CD4-positive, alpha-beta T cell treated with Interleukin-10 for 1 hour (primary cell): ENCODE measurements at regions not wholly inside any gene's neighbourhood (a gene's known extent, or its start where the extent isn't known, plus 50 kb on each side); places are given as distances from the start of the nearest gene placed in this dataset.

Experiments
- DNase-seq: peaks from one replicate; pipeline ENCODE4 v3.0.0-alpha.2; 2020

GRCh38 chr6:87798393-87799278 lies 96.6 kb upstream of the AKIRIN2 start:
- no peak for DNase-seq

DNA sequence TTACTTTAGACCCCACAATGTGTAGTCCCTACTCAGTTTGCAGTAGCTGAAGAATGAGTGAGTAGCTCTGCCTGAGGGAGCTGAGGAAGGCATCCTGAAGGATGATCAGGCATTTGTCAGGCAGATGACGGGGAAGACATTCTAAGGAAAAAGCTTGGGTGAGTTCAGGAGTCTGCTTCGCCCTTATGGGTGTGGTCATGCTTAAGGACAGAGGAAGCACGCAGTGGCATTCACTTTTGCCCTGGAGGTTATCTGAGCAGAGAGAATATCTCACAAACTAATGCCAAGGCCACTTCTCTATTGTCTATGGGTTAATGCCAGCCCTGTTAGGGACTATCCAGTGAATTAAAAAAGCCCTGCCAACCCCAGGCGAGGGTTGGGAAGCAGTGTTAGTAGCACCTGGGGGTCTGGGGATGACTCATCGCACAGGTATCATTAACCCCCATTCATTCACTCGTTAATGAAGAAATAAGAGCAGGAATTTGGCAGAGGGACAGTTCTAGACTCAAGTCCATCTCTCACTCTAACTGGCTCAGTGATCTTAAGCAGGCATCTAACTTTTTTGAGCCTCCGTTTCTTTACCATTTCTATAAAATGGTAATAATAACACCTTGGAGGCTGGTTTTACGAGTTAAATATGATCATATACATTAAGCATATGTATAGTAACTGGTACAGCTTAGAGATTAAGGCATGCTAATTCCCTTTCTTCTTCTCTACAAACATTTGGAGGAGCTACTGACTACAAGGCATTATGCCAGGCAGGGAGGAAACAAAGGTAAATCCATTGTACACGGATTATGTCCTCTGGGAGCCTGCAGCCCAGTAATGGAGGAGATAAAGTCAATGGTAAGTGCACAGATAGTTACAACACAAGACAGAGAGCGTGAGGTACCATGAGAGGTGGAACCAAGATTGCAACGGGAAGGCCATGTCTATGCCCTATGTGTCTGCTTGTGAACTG lies 93.2 kb upstream of the AKIRIN2 start:
- DNase-seq: no peak

GRCh38 chr6:87793315-87793714 lies 91.3 kb upstream of the AKIRIN2 start:
- DNase-seq: no peak

- DNase-seq: no peak
These were observed 89.9 kb upstream of the AKIRIN2 start for GRCh38 chr6:87791982-87792381.

DNA sequence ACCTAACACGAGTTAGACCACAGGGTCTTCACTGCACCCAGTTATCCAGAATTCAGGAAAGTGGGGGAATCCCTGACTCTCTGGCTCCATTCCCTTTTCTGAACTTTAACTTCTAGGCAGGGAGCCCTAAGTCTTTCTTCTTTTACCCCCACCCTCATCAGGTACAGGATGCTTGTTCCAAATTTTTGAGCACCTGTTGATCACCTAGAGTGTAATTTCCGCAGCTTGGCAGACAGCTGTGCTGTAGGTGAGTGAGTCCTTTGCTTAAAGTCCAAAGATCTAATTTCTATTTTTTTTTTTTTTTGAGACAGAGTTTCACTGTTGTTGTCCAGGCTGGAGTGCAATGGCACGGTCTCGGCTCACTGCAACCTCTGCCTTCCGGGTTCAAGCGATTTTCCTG lies 89.5 kb upstream of the AKIRIN2 start:
- no peak for DNase-seq

DNA sequence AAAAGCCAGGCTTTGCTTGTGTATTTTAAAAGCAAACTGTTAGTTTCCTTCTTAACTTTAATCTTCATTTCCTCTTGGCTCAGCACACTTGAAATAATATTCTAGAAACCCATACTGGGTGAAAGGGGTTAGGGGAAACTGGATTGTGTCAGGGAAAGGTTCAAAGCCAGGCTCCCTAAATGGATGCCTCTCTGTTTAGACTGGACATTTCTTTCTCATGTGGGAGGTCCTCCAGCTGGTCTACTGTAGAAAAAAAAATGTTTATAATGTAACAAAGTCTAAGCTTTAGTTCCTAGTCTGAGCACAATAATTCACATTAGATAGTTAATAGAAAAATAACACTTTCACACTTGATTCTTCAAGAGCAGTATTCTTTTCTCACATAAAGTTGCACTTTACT lies 89.0 kb upstream of the AKIRIN2 start:
- no peak for DNase-seq

DNA sequence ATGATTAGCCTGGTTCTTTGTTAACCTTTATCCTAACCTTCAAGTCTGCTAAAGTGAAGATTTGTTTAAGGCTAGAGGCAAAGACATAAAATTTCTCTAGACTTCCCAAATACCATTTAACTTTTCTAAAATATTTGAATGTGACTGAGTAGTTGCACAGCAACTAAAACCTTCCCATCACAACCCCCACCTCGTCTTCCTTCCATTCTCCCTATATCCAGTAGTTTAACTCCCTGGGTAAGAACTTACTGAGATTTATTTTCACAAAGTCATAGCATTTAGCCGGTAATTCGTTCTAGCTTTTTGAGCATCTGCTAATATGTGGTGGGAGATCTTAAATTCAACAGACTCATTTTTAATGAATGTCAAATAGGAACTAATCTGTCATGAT lies 87.9 kb upstream of the AKIRIN2 start:
- no peak for DNase-seq

GRCh38 chr6:87789198-87789899 lies 87.3 kb upstream of the AKIRIN2 start:
- no peak for DNase-seq

DNA sequence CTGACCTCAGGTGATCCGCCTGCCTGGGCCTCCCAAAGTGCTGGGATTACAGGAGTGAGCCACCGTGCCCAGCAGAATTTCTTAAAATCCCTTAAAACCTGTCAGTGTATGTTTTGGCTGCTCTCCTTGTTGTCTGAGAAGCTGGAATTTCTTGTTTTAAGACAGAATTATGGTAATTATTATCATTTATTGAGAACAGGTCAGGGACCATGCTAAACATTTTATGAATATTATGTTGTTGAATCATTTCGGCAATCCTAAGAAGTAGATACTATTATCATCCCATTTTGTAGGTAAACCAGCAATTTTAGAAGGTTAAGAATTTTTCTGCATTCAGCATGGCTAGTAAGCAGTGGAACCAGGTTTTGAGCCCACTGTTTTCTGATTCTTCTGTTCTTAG lies 86.1 kb upstream of the AKIRIN2 start:
- DNase-seq: no peak

DNA sequence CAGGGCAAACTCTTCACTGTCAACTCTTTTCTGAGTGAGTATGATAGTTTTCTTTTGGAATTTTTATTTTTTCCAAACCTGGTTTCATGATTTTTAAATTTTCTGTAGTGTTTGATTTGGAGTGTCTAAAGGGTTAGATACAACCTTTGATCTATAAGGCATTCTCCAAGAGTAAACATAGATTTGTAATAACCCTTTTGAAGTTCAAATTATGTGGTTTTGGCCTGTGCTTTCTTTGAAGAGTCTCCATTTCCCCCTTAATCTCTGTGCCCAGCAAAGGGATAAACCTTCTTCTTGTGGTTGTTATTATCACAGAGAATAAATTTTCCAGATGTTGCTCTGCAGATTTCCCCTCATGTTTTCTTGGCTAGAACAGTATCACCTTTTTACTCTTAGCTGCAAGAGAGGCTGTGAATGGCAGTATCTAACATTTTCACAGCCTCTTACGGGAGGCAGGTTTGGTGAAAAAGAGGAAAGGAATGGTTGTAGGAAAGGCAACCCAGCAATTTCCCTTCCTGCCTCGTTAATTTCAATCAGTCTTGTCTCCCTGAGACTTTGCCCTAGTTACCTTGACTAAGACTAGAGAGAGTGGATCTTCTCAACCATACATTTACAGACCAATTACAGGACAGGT lies 83.3 kb upstream of the AKIRIN2 start:
- DNase-seq: no peak

DNA sequence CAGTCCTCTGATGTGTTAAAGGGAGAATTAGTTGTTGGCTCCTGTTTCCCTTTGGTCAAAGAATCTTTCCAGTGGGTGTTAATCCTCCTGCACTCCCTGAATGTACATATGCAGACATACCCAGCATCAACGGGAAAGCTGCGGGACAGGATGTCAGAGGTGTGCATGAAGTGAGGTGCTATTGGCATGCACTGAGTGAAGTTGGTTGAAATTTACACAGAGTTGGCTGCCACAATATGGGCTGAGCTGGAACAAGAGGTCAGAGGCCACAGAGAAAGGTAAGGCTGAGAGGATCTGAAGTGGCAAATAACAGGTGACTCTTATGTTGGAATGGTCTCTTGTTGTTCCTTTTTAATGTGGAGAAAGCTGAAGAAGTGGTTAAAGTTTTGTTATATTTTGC lies 82.7 kb upstream of the AKIRIN2 start:
- DNase-seq: no peak

DNA sequence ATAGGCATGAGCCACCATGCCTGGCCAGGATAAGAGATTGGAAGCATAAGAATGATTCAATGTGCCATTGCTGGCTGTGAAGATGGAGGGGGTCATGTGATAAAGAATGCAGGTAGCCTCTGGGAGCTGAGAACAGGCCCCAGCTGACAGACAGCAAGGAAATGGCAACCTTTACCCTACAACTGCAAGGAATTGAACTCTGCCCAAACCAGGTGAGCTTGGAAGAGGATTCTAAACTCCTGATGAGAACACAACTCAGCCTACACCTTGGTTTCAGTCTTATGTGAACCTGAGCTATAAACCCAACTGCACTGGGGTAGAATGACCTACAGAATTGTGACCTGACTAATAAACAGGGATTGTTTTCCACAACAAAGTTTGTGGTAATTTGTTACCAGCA lies 82.0 kb upstream of the AKIRIN2 start:
- DNase-seq: no peak

GRCh38 chr6:87779542-87779941 lies 77.5 kb upstream of the AKIRIN2 start:
- DNase-seq: no peak

DNA sequence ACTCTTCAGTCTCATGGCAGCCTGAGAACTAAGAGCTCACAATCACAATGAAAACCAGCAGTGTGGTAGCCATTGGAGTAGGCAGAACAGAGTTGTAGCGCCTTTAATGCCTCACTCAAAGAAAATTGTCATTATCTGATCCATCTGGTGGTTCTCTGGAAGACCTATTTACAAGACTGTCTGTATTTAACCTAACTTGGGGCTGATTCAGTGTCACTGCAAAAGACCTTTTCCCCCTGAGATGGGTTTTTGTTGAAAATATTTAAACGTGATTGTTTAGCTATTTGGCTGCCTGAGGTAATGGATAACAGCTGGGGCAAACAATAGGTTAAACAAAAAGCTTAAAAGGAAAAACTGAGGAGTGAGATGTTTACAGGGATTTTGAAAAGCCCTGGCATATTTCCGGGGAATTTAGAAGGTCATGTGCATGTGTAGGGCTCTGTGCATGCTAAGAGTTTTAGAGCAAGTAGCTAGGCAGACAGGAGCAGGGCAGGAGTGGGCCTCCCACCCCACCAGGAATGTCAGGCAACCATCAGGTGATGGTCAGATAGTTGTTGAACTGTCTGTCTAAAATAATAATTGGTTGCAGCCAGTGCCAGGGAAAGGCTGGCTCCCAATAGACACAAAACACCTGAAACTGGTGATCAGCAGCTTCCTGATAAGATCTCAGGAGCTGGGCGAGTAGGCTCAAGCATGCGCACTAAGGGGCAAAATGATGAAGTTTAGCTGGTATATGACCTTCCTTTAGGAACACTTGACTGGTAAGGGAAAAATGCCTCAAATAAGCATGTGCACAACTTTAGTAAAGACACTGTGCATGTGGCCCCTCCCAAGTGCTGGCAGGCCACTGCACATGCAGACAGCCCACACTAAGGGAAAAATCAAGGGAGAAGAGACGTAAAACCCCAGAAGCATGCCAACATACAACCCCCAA lies 70.8 kb upstream of the AKIRIN2 start:
- DNase-seq: no peak

GRCh38 chr6:87767478-87767877 lies 65.4 kb upstream of the AKIRIN2 start:
- no peak for DNase-seq

GRCh38 chr6:87766211-87766610 lies 64.2 kb upstream of the AKIRIN2 start:
- no peak for DNase-seq

DNA sequence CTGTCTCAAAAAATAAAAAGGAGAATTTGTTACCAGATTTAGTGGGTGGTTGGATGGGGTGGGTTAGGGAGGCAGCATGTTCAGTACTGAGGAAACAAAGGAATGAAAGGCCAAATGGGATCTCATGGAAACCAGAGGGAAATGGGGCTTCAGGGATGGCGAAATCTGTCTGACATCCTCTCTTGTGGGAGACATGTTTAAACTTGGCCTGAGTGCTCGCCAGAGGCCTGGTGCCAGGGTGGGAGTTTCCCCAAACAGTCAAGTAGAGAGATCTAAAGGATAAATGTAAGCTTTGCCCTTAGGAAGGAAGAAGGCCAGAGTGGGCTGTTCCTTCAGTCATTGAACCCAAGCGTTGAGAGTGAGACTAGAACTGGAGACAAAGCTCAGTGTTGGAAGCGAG lies 61.9 kb upstream of the AKIRIN2 start:
- DNase-seq: no peak

GRCh38 chr6:87763276-87763675 lies 61.2 kb upstream of the AKIRIN2 start:
- no peak for DNase-seq

DNA sequence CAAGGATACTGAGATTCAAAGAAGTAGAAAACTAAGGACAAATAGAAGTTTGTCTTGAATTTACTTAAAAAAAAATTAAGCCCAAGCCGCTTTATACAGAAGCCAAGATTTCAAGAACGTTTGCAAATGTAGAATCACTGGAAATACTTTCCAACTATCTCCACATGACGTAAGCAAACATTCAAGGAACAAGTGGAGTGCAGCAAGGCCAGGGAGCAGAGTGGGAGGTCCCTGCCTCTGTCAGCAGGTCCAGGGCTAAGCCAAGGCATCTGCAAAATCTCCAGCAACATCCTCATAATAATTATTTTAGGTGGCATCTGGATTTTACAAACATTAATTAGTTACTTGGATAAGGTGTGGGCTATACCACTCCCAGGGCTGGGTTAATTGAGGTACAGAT lies 60.1 kb upstream of the AKIRIN2 start:
- no peak for DNase-seq

DNA sequence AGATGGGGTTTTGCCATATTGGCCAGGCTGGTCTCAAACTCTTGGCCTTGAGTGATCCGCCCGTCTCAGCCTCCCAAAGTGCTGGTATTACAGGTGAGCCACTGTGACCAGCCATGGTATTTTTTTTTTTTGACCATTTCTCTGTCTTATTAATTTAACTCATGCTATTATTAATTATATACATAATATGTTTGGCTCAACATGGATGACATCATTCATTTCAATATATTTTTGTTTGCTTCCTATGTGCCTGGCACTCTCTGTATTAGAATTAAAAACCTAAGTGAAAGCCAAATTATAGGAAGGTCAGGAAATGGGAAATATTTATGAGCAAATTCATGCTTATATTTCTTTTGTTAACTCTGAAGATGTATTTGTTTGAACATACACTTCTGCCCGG lies 55.8 kb upstream of the AKIRIN2 start:
- no peak for DNase-seq

GRCh38 chr6:87756858-87757257 lies 54.8 kb upstream of the AKIRIN2 start:
- DNase-seq: peak; percentile 40
